ENCODE measurements at regions not wholly inside any gene's neighbourhood (a gene's known extent, or its start where the extent isn't known, plus 50 kb on each side); places are given as distances from the start of the nearest gene placed in this dataset.

DNA sequence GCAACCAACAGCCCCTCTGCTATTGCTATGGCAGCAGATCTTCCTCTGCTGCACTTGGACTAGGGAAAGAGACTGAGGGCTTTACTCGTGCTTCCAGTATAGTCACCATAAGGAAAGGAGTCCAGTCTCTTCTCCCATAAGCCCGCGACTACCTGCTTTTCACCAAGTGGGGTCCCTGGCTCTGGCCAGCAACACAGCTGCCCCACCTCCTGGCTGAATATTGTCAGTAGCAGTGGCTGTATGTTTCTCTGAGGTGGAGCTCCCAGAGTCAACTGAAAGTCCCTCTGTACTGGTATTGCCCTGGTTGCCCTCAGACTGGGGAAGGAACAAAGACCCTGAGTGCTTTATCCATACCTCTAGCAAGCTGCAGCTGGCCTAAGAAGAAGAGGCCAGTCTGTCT lies 719.6 kb downstream of the SQOR start:
- Histone ChIP-seq H3K4me3 (ENCODE audit: low read depth, low read length) (no peak overlapping the region), H3K9me3 (ENCODE audit: control insufficient read depth, insufficient read depth, low read length) (peaks cover 9% of the 10 kb centered on the region), H3K4me1 (ENCODE audit: control insufficient read depth, insufficient read depth, low read length) (no peaks in the 10 kb centered on the region), H3K27ac (ENCODE audit: low read depth, low read length) (no peak overlapping the region), H3K36me3 (ENCODE audit: control insufficient read depth, insufficient read depth, low read length) (no peaks in the 10 kb centered on the region), H3K27me3 (ENCODE audit: control insufficient read depth, insufficient read depth, low read length) (no peaks in the 10 kb centered on the region)
- no peak for DNase-seq (ENCODE audit: low read depth in 4 of 6, low spot score in 6 of 6)
- WGBS (ENCODE audit: insufficient coverage), result 90% methylated on average over 2 of the region's 3 CpGs

DNA sequence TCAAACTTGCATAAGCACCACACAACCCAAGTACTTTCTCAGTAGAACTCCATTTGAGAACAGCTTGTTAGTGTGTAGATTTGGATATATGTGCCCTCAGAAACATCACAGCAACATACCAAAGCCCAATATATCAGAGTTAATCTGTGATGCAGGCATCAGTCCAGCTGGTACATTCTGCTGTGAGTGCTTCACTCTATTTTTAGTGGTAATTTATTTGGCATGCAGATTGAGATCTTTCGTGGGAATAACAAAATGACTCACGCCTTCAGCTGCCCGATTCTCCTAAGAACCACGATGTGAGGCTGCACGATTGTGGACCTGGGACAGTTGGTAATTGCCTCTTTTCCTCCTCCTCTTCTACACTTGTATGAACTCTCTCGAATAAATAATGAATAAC lies 730.7 kb downstream of the SQOR start:
- no peaks in the 10 kb centered on the region for H3K4me1 ChIP-seq (ENCODE audit: control insufficient read depth, insufficient read depth, low read length)
- H3K27me3 ChIP-seq (ENCODE audit: control insufficient read depth, insufficient read depth, low read length), result no peaks in the 10 kb centered on the region
- H3K4me3 ChIP-seq (ENCODE audit: low read depth, low read length), result no peak overlapping the region
- WGBS (ENCODE audit: insufficient coverage), result 36% methylated on average over 3 of the region's 6 CpGs
- H3K27ac ChIP-seq (ENCODE audit: low read depth, low read length), result no peak overlapping the region
- H3K36me3 ChIP-seq (ENCODE audit: control insufficient read depth, insufficient read depth, low read length), result no peaks in the 10 kb centered on the region
- DNase-seq (ENCODE audit: low read depth in 4 of 6, low spot score in 6 of 6), result peak in 3 of 6 donors; percentile 9 to 90 (median 83)
- H3K9me3 ChIP-seq (ENCODE audit: control insufficient read depth, insufficient read depth, low read length), result no peaks in the 10 kb centered on the region

DNA sequence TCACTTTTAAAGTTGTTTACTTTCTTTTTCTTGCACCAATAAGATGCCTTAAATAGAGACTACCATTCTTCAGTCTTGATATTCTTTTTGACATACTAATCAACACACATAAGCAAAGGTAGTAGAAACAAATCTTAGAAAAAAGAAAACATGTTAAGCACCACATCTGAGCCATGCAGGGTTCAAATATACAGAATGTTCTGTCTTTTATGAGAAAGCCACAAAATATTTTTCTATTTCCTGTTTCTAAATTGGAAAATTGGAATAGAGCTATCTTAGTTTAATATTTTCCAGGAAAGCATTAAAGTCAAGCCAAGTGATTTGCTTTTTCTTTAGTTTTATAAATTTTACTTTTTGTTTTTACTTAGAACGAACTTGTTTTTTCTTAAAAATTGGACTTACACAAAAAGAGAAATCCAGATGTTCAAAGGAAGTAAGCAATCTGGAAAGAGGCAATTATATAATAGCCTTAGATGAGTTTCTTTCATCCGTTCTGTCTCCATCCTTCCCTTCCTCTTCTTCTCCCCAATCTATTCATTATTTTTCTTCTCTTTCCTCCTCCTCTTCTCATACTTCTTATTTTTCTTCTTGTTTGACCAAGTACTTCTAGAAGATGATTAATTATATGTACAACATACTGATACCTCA lies 731.7 kb downstream of the SQOR start:
- no CpG with 5 or more reads among the region's 2 CpGs for WGBS (ENCODE audit: insufficient coverage)
- H3K27me3 ChIP-seq (ENCODE audit: control insufficient read depth, insufficient read depth, low read length), result no peaks in the 10 kb centered on the region
- DNase-seq (ENCODE audit: low read depth in 4 of 6, low spot score in 6 of 6), result no peak
- H3K9me3 ChIP-seq (ENCODE audit: control insufficient read depth, insufficient read depth, low read length), result no peaks in the 10 kb centered on the region
- no peak overlapping the region for H3K4me3 ChIP-seq (ENCODE audit: low read depth, low read length)
- H3K36me3 ChIP-seq (ENCODE audit: control insufficient read depth, insufficient read depth, low read length), result no peaks in the 10 kb centered on the region
- no peak overlapping the region for H3K27ac ChIP-seq (ENCODE audit: low read depth, low read length)
- H3K4me1 ChIP-seq (ENCODE audit: control insufficient read depth, insufficient read depth, low read length), result no peaks in the 10 kb centered on the region

DNA sequence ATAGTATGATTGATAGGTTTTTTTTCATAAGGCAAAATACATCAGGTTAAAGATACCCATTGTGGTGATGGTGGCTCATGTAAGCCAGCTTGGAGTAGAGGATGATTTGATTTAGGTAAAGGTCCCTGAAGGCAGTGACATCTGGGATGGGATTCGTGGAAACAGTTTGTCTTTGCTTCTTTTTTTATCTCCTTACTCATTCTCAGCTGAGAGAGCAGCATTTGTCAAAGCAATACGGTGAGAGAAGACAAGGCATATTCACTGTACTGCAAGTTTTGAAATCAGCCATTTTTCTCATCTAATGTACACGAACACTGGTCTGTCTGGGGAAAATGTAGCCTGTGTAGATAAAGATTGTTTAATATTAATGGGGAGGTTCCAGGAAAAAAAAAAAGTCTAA lies 749.1 kb downstream of the SQOR start:
- Histone ChIP-seq H3K27me3 (ENCODE audit: control insufficient read depth, insufficient read depth, low read length) (no peaks in the 10 kb centered on the region), H3K36me3 (ENCODE audit: control insufficient read depth, insufficient read depth, low read length) (no peaks in the 10 kb centered on the region), H3K9me3 (ENCODE audit: control insufficient read depth, insufficient read depth, low read length) (no peaks in the 10 kb centered on the region), H3K27ac (ENCODE audit: low read depth, low read length) (no peak overlapping the region), H3K4me3 (ENCODE audit: low read depth, low read length) (no peak overlapping the region), H3K4me1 (ENCODE audit: control insufficient read depth, insufficient read depth, low read length) (no peaks in the 10 kb centered on the region)
- DNase-seq (ENCODE audit: low read depth in 4 of 6, low spot score in 6 of 6), result no peak
- no CpG with 5 or more reads among the region's 3 CpGs for WGBS (ENCODE audit: insufficient coverage)

DNA sequence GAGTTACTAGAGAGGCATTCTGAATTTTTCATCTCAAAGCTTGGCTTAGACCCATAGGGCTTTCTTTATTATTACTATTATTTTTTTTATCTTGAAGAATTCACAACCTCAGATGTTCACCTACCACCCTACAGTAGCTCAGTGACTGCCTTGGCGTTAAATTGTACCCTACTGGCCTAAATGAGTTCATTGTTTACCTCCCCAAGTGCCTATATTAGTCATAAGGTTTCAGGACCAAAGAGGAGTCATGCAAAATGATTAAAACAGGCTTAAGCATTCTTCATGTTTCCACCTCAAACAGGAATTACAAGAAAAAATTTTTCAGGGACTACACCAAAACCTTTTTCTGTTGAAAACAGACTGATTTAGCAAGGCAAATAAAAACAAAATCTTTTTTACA lies 751.5 kb downstream of the SQOR start:
- WGBS (ENCODE audit: insufficient coverage), result 100% methylated on average over 1 of the region's 1 CpG
- H3K4me3 ChIP-seq (ENCODE audit: low read depth, low read length), result no peak overlapping the region
- H3K4me1 ChIP-seq (ENCODE audit: control insufficient read depth, insufficient read depth, low read length), result no peaks in the 10 kb centered on the region
- no peak overlapping the region for H3K27ac ChIP-seq (ENCODE audit: low read depth, low read length)
- no peaks in the 10 kb centered on the region for H3K27me3 ChIP-seq (ENCODE audit: control insufficient read depth, insufficient read depth, low read length)
- H3K36me3 ChIP-seq (ENCODE audit: control insufficient read depth, insufficient read depth, low read length), result no peaks in the 10 kb centered on the region
- H3K9me3 ChIP-seq (ENCODE audit: control insufficient read depth, insufficient read depth, low read length), result peaks cover 5% of the 10 kb centered on the region
- DNase-seq (ENCODE audit: low read depth in 4 of 6, low spot score in 6 of 6), result no peak

DNA sequence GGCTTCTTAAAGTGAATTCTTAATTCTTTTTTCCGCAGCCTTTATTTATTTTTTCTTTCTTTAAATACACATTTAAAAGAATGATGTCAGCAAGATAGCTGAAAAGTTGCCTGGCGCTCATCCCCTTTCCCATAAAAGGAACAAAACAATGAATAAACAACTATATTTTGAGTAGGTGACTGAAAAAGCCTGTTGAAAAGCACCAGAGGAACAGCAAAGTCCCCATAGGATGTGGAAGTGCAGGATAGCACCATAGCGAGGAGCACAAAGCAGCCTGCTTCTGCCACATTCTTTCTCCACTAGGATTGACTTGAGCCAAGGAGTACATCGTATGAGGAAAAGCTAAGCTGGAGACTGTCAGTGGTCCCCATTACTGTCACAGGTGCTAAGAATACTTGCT lies 754.9 kb downstream of the SQOR start:
- no peaks in the 10 kb centered on the region for H3K4me1 ChIP-seq (ENCODE audit: control insufficient read depth, insufficient read depth, low read length)
- DNase-seq (ENCODE audit: low read depth in 4 of 6, low spot score in 6 of 6), result no peak
- H3K36me3 ChIP-seq (ENCODE audit: control insufficient read depth, insufficient read depth, low read length), result no peaks in the 10 kb centered on the region
- H3K4me3 ChIP-seq (ENCODE audit: low read depth, low read length), result no peak overlapping the region
- WGBS (ENCODE audit: insufficient coverage), result no CpG with 5 or more reads among the region's 4 CpGs
- no peaks in the 10 kb centered on the region for H3K27me3 ChIP-seq (ENCODE audit: control insufficient read depth, insufficient read depth, low read length)
- H3K9me3 ChIP-seq (ENCODE audit: control insufficient read depth, insufficient read depth, low read length), result peaks cover 5% of the 10 kb centered on the region
- no peak overlapping the region for H3K27ac ChIP-seq (ENCODE audit: low read depth, low read length)

DNA sequence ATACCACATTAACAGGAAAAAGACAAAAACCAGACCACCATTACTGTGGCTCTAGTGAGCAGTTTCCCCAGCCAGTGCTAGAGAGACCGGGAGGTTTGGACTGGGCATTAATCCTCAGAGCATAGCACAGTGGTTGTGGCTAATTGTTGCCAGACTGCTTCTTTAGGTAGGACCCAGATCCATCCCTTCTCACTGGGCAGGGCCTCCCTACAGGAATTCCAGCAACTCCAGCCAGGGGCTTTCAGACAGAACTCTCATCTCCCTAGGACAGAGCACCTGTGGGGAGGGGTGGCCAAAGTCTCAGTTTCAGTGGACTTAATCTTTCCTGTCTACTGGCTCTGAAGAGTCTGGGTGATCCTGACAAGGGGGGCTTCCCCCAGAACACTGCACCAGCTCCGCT lies 759.6 kb downstream of the SQOR start:
- no peak overlapping the region for H3K27ac ChIP-seq (ENCODE audit: low read depth, low read length)
- no peaks in the 10 kb centered on the region for H3K27me3 ChIP-seq (ENCODE audit: control insufficient read depth, insufficient read depth, low read length)
- H3K9me3 ChIP-seq (ENCODE audit: control insufficient read depth, insufficient read depth, low read length), result peaks cover 11% of the 10 kb centered on the region
- H3K36me3 ChIP-seq (ENCODE audit: control insufficient read depth, insufficient read depth, low read length), result no peaks in the 10 kb centered on the region
- DNase-seq (ENCODE audit: low read depth in 4 of 6, low spot score in 6 of 6), result no peak
- WGBS (ENCODE audit: insufficient coverage), result 100% methylated on average over 2 of the region's 2 CpGs
- H3K4me1 ChIP-seq (ENCODE audit: control insufficient read depth, insufficient read depth, low read length), result no peaks in the 10 kb centered on the region
- H3K4me3 ChIP-seq (ENCODE audit: low read depth, low read length), result no peak overlapping the region

DNA sequence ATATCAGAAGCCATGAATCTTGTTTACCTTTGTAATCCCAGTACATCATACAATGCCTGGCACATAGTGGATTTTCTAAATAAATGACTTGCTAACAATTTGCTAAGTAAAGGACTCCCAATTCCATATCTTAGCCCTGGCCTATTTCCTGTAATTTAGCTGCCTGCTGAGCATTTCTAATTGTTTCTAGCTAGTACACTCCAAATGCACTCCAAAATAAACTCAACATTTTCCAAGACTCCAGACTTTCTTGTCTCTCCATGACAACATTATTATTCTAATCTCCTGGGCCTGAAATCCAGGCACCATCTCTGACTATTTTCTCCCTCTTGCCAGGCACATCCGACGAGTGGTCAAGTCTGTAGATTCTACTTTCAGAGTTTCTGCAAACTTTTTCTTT lies 773.5 kb downstream of the SQOR start:
- WGBS (ENCODE audit: insufficient coverage), result no CpG with 5 or more reads among the region's 2 CpGs
- Histone ChIP-seq H3K4me1 (ENCODE audit: control insufficient read depth, insufficient read depth, low read length) (peaks cover 4% of the 10 kb centered on the region), H3K4me3 (ENCODE audit: low read depth, low read length) (no peak overlapping the region), H3K27ac (ENCODE audit: low read depth, low read length) (peak overlapping the region; percentile 42), H3K36me3 (ENCODE audit: control insufficient read depth, insufficient read depth, low read length) (no peaks in the 10 kb centered on the region), H3K27me3 (ENCODE audit: control insufficient read depth, insufficient read depth, low read length) (no peaks in the 10 kb centered on the region), H3K9me3 (ENCODE audit: control insufficient read depth, insufficient read depth, low read length) (no peaks in the 10 kb centered on the region)
- peak in 1 of 6 donors; percentile 77 for DNase-seq (ENCODE audit: low read depth in 4 of 6, low spot score in 6 of 6)

DNA sequence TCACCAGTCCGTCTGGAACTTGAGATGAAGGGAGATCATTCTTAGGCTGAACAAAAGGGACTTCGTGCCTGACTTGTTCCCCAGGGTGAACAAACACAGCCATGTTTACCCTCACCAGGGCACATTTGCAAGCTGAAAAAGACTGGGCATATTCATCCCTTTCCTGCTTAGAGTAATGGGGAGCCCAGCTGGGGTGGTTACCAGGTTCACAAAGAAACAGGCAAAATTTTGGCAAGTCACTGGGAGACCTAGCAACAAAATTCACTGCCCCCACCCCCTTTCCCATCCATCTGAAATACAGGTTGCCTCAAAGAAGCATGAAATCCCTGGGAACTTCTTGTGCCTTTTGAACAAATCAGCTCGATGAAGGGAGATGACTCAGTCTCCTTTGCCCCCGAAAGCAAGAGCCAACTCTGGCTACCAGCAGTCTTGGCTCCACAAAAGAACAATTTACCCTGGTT lies 775.0 kb downstream of the SQOR start:
- Histone ChIP-seq H3K27ac (ENCODE audit: low read depth, low read length) (peak overlapping the region; percentile 58), H3K36me3 (ENCODE audit: control insufficient read depth, insufficient read depth, low read length) (no peaks in the 10 kb centered on the region), H3K9me3 (ENCODE audit: control insufficient read depth, insufficient read depth, low read length) (no peaks in the 10 kb centered on the region), H3K4me3 (ENCODE audit: low read depth, low read length) (no peak overlapping the region), H3K4me1 (ENCODE audit: control insufficient read depth, insufficient read depth, low read length) (peaks cover 4% of the 10 kb centered on the region), H3K27me3 (ENCODE audit: control insufficient read depth, insufficient read depth, low read length) (no peaks in the 10 kb centered on the region)
- WGBS (ENCODE audit: insufficient coverage), result 37% methylated on average over 3 of the region's 4 CpGs
- peak in 5 of 6 donors; percentile 51 to 86 (median 75) for DNase-seq (ENCODE audit: low read depth in 4 of 6, low spot score in 6 of 6)

DNA sequence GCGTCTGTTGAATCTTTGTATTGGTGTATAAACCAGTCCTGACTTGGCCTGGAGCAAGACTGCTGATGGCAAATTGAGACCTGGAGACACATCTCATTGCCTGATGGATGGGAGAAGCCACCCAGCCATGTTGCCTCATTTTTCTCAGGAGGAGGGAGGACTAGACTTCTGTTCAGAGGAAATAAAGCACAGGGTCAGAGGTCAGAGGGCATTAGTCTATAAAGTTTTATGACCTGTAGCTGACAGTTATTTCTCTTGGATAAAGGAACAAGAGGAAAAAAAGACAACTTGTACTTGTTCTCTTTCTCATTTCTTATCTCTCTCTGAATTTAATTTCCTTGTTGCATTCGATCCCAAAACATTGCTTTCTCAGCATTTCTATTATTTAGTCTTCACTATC lies 775.9 kb downstream of the SQOR start:
- 33% methylated on average over 1 of the region's 2 CpGs for WGBS (ENCODE audit: insufficient coverage)
- peak in 1 of 6 donors; percentile 40 for DNase-seq (ENCODE audit: low read depth in 4 of 6, low spot score in 6 of 6)
- no peaks in the 10 kb centered on the region for H3K36me3 ChIP-seq (ENCODE audit: control insufficient read depth, insufficient read depth, low read length)
- H3K27me3 ChIP-seq (ENCODE audit: control insufficient read depth, insufficient read depth, low read length), result no peaks in the 10 kb centered on the region
- H3K4me3 ChIP-seq (ENCODE audit: low read depth, low read length), result no peak overlapping the region
- H3K4me1 ChIP-seq (ENCODE audit: control insufficient read depth, insufficient read depth, low read length), result peaks cover under 1% of the 10 kb centered on the region
- no peaks in the 10 kb centered on the region for H3K9me3 ChIP-seq (ENCODE audit: control insufficient read depth, insufficient read depth, low read length)
- H3K27ac ChIP-seq (ENCODE audit: low read depth, low read length), result peak overlapping the region; percentile 25

All from spinal cord (tissue), 9 donors.